Activated naive CD4-positive, alpha-beta T cell treated with anti-CD3 and anti-CD28 coated beads, Interleukin-2, amount 10 ng/mL, durations not matched to agents 7 days and 5 days (primary cell): ENCODE measurements at regions not wholly inside any gene's neighbourhood (a gene's known extent, or its start where the extent isn't known, plus 50 kb on each side); places are given as distances from the start of the nearest gene placed in this dataset.

ENCODE experiments used
- CTCF ChIA-PET: fragments of 350-600 bp; sonication (Branson Sonifier 250); formaldehyde crosslinking; loops from one replicate; lab custom pipeline; 2021; ENCODE audit warnings: antibody characterized with exemption; lab: Charles Lee
- DNase-seq: peaks from one replicate; pipeline ENCODE4 v3.0.0-alpha.2; 2020
- H3K27ac Mint-ChIP-seq: one replicate; pipeline ENCODE4 v1.8.0; 2021; ENCODE audit warnings: mild to moderate bottlenecking, moderate library complexity, mixed read lengths
- H3K27me3 Mint-ChIP-seq: one replicate; pipeline ENCODE4 v1.8.0; 2021; ENCODE audit warnings: mild to moderate bottlenecking, mixed read lengths
- H3K36me3 Mint-ChIP-seq: one replicate; pipeline ENCODE4 v1.8.0; 2021; ENCODE audit warnings: mixed read lengths
- H3K4me1 Mint-ChIP-seq: one replicate; pipeline ENCODE4 v1.8.0; 2021; ENCODE audit warnings: mixed read lengths
- H3K4me3 Mint-ChIP-seq: one replicate; pipeline ENCODE4 v1.8.0; 2021; ENCODE audit warnings: mild to moderate bottlenecking, moderate library complexity, mixed read lengths
- H3K9me3 Mint-ChIP-seq: one replicate; pipeline ENCODE4 v1.8.0; 2021; ENCODE audit warnings: mixed read lengths

GRCh38 chr17:55648086-55648485 lies 74.6 kb downstream of the TMEM100 start:
- H3K4me1 Mint-ChIP-seq: peaks cover 3% of the 10 kb centered on the region
- H3K36me3 Mint-ChIP-seq: no peaks in the 10 kb centered on the region
- H3K27me3 Mint-ChIP-seq: peaks cover 9% of the 10 kb centered on the region

DNA sequence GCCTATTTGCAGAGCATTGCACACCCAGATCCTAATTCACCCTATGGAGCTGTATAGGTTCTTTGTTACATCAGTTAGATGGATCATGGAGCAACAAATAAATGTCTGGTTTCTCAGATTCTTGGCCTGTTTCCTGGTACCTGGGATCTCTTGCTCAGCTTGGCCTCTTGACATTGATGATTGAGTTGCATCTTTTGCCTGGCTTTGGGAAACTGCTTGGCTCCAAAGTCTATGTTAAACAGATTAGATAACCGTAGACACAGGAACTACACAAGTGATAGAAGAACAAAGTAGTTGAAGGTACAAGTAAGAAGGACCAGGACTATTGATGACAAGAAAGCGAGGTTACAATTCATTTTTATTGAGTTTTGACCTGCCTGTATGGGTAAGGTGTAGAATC lies 77.3 kb downstream of the TMEM100 start:
- Mint-ChIP-seq H3K36me3 (no peaks in the 10 kb centered on the region), H3K4me1 (peaks cover 10% of the 10 kb centered on the region), H3K27ac (no peak overlapping the region), H3K9me3 (no peaks in the 10 kb centered on the region), H3K27me3 (peaks cover 9% of the 10 kb centered on the region), H3K4me3 (no peak overlapping the region)
- CTCF ChIA-PET: no interaction called here
- DNase-seq: no peak

More at GRCh38 chr17:55648086-55648485, 74.6 kb downstream of the TMEM100 start:
- H3K27ac Mint-ChIP-seq: no peak overlapping the region
- H3K4me3 Mint-ChIP-seq: no peak overlapping the region
- no peaks in the 10 kb centered on the region for H3K9me3 Mint-ChIP-seq
- CTCF ChIA-PET: no interaction called here
- no peak for DNase-seq

- no peak for DNase-seq
- Mint-ChIP-seq H3K36me3 (no peaks in the 10 kb centered on the region), H3K4me3 (no peak overlapping the region), H3K9me3 (no peaks in the 10 kb centered on the region), H3K4me1 (peaks cover 10% of the 10 kb centered on the region), H3K27ac (no peak overlapping the region), H3K27me3 (peaks cover 8% of the 10 kb centered on the region)
- CTCF ChIA-PET: no interaction called here
Observed at GRCh38 chr17:55644346-55644745, 78.3 kb downstream of the TMEM100 start.

DNA sequence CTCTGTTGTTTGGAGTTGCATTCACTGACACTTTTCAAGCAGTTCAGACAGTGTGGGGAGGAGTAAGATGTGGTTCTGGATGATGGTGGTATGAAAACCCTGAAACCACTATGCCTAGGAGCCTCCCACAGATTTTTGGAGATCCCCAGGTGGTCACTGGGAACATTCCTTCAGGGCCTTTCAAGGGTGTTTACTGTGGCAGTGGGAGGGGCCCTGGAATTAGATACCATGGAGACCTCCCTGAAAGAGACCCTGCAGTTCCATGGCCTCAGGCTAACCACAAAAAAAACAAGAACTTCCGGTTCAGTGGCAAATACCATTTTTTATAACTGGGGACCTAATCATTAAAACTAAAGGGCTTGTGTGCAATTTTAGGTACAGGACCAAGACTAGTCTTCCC lies 79.9 kb downstream of the TMEM100 start:
- Mint-ChIP-seq H3K27ac (no peak overlapping the region), H3K27me3 (peaks cover 1% of the 10 kb centered on the region), H3K4me1 (peaks cover 10% of the 10 kb centered on the region), H3K9me3 (no peaks in the 10 kb centered on the region), H3K4me3 (no peak overlapping the region), H3K36me3 (no peaks in the 10 kb centered on the region)
- DNase-seq: no peak
- CTCF ChIA-PET: interaction anchor here (1.7 kb wide), 2 partner anchors 75 to 128 kb away, joined by 5 read pairs; no protein-coding TSS in a partner anchor

GRCh38 chr17:55641676-55642081 lies 81.0 kb downstream of the TMEM100 start:
- Mint-ChIP-seq H3K27ac (no peak overlapping the region), H3K4me3 (no peak overlapping the region), H3K36me3 (no peaks in the 10 kb centered on the region), H3K9me3 (no peaks in the 10 kb centered on the region), H3K4me1 (peaks cover 10% of the 10 kb centered on the region), H3K27me3 (no peaks in the 10 kb centered on the region)
- peak; percentile 55 for DNase-seq
- CTCF ChIA-PET: interaction anchor here (0.9 to 2.7 kb wide), 10 partner anchors 10 to 649 kb away, joined by 3 to 32 read pairs (median 4); no protein-coding TSS in a partner anchor

- Mint-ChIP-seq H3K9me3 (no peaks in the 10 kb centered on the region), H3K36me3 (no peaks in the 10 kb centered on the region)
- CTCF ChIA-PET: interaction anchor here (0.8 to 0.9 kb wide), 2 partner anchors 72 to 112 kb away, joined by 3 to 4 read pairs; no protein-coding TSS in a partner anchor
Observed at GRCh38 chr17:55639096-55639495, 83.6 kb downstream of the TMEM100 start.

DNA sequence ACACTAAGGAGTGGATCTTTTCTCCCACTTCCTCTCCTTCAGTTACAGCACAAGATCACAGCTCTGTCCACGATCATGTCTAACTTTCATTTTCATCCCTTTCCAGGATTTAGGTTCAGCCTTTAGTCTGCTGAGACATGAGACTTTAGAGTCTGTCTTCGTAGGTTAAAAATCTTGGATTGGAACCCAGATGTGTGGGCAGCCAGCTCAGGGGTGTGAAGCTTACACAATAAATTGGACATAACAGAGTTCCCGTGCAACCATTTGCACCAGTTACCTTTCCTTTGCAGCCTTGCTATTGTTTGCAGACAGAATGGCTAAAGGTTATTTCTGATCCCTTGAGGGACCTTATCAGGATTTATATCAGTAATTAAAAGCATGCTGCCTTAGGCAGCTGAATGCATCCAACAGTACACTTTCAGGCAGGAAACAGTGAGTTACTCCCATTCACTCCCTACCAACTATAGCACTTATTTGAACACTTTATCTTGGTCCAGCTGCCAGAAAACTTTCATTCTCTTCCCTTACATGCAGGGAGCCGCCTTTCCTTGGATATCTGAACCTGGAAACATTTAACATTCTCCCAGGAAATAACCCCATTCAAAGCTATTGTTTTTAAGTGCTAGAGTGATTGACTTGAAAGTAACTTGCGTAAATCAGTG lies 87.3 kb downstream of the TMEM100 start:
- H3K4me3 Mint-ChIP-seq: no peak overlapping the region
- no peaks in the 10 kb centered on the region for H3K27me3 Mint-ChIP-seq
- H3K36me3 Mint-ChIP-seq: no peaks in the 10 kb centered on the region
- CTCF ChIA-PET: interaction anchor here (1.2 kb wide), 1 partner anchor 109 kb away, joined by 4 read pairs; no protein-coding TSS in a partner anchor
- H3K4me1 Mint-ChIP-seq: no peaks in the 10 kb centered on the region
- no peaks in the 10 kb centered on the region for H3K9me3 Mint-ChIP-seq
- no peak for DNase-seq
- no peak overlapping the region for H3K27ac Mint-ChIP-seq

More at GRCh38 chr17:55639096-55639495, 83.6 kb downstream of the TMEM100 start:
- no peaks in the 10 kb centered on the region for H3K27me3 Mint-ChIP-seq
- H3K27ac Mint-ChIP-seq: no peak overlapping the region
- H3K4me1 Mint-ChIP-seq: peaks cover 10% of the 10 kb centered on the region
- H3K4me3 Mint-ChIP-seq: no peak overlapping the region
- DNase-seq: no peak

DNA sequence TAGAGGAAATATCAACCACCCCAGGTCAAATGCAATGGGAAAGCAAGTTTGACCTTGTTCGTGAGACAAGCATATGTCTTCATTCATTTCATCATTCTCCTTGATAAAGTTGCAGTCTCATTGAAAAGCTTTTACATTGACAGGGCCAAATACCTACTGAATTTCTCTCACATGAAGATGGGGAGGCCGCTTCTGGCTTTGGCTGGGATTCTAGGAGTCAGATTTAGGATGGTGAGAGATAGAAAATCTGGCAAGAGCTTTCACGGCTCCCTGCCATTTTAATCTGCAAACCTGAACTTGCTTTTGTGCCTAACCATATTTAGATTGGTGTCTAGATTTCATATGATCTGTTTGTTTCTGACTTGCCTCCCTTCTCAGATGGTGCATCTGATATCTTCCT lies 88.0 kb downstream of the TMEM100 start:
- no peaks in the 10 kb centered on the region for H3K36me3 Mint-ChIP-seq
- H3K9me3 Mint-ChIP-seq: no peaks in the 10 kb centered on the region
- DNase-seq: no peak
- no peaks in the 10 kb centered on the region for H3K4me1 Mint-ChIP-seq
- H3K27ac Mint-ChIP-seq: no peak overlapping the region
- CTCF ChIA-PET: interaction anchor here (1.2 kb wide), 1 partner anchor 108 kb away, joined by 4 read pairs; no protein-coding TSS in a partner anchor
- no peak overlapping the region for H3K4me3 Mint-ChIP-seq
- H3K27me3 Mint-ChIP-seq: no peaks in the 10 kb centered on the region

DNA sequence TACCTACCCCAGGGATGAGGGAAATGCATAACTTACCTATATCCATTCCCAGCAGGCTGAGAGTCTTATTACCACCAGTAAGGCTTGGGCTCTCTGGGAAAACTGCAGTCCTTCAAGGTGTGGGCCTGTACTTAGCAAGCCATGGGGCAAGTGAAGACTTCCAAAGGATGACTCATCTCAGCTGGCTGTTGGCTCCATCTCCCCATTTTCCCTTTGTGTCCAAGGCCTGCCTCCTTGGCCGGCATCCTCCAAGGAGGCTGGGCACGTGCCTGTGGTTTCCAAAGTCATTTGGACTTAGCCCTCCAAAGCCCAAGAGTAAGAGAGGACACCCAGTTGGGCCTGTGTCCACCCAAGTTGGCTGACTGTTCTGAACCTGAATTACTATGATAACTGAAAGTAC lies 89.8 kb downstream of the TMEM100 start:
- CTCF ChIA-PET: no interaction called here
- no peaks in the 10 kb centered on the region for H3K36me3 Mint-ChIP-seq
- no peaks in the 10 kb centered on the region for H3K4me1 Mint-ChIP-seq
- H3K27me3 Mint-ChIP-seq: no peaks in the 10 kb centered on the region
- no peak for DNase-seq
- no peak overlapping the region for H3K27ac Mint-ChIP-seq
- H3K9me3 Mint-ChIP-seq: no peaks in the 10 kb centered on the region
- no peak overlapping the region for H3K4me3 Mint-ChIP-seq

DNA sequence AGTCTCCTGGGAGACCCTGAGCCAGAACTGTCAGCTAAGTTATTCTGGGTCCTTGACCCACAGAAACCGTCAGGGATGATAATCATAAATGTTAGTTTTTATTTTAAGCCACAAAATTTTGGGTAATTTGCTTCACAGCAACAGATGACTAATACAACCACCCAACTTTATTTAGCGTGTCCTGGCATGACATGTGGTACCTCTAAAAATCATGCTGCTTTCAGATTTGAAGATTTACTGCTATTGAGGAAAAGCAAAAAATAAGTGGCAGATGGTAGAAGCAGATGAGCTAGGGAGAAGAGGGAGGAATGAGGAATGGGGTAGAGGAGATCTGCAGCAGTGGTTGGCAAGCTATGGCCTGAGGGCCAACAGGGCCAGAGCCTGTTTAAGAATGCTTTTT lies 90.4 kb downstream of the TMEM100 start:
- H3K27ac Mint-ChIP-seq: no peak overlapping the region
- H3K4me3 Mint-ChIP-seq: no peak overlapping the region
- H3K9me3 Mint-ChIP-seq: no peaks in the 10 kb centered on the region
- no peaks in the 10 kb centered on the region for H3K36me3 Mint-ChIP-seq
- no peak for DNase-seq
- H3K27me3 Mint-ChIP-seq: no peaks in the 10 kb centered on the region
- CTCF ChIA-PET: interaction anchor here (1.2 kb wide), 1 partner anchor 9 kb away, joined by 3 read pairs; no protein-coding TSS in a partner anchor
- H3K4me1 Mint-ChIP-seq: no peaks in the 10 kb centered on the region

DNA sequence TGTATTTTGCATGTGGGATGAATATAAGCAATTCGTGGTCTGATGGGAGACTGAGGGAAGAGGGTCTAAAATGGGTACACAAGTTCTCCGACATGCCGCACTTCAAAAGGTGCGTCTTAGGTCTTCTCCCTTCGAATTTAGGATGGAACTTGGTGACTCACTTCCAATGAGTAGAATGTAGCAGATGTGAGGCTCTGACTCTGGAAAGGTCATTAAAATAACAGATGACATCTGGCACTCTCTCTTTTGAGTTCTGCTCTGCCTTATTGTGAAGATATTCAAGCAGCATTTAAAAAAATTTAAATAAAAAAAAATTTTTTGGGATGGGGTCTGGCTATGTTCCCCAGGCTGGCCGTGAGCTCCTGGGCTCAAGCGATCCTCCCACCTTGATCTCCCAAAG lies 92.7 kb downstream of the TMEM100 start:
- no peaks in the 10 kb centered on the region for H3K36me3 Mint-ChIP-seq
- CTCF ChIA-PET: no interaction called here

DNA sequence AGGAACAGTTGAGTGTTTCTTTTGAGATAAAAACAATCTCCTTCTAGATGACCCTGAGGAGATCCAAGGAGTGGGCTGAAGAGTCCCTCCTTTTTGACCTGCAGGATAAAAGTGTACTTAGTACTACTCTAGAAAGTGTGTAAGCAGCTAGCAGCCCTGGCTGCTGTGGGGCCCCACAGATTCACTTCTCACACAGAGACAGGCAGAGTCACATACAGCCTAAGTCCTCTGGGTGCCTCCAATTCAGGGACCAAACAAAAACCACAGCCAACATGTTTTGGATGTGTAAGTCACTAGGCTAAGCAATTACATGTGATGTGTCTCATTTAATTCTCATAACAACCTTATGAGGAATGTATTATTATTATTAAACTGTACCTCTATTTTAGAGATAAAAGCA lies 97.1 kb downstream of the TMEM100 start:
- Mint-ChIP-seq H3K4me3 (no peak overlapping the region), H3K9me3 (no peaks in the 10 kb centered on the region), H3K27me3 (peaks cover 11% of the 10 kb centered on the region), H3K36me3 (no peaks in the 10 kb centered on the region), H3K4me1 (peaks cover 17% of the 10 kb centered on the region), H3K27ac (no peak overlapping the region)
- CTCF ChIA-PET: no interaction called here
- DNase-seq: no peak

More for the DNA sequence above, 92.7 kb downstream of the TMEM100 start:
- Mint-ChIP-seq H3K4me1 (peaks cover 9% of the 10 kb centered on the region), H3K27me3 (no peaks in the 10 kb centered on the region), H3K9me3 (no peaks in the 10 kb centered on the region), H3K27ac (no peak overlapping the region), H3K4me3 (no peak overlapping the region)
- no peak for DNase-seq

GRCh38 chr17:55624772-55625433 lies 97.8 kb downstream of the TMEM100 start:
- Mint-ChIP-seq H3K4me1 (peaks cover 17% of the 10 kb centered on the region), H3K36me3 (no peaks in the 10 kb centered on the region), H3K27me3 (peaks cover 15% of the 10 kb centered on the region), H3K9me3 (no peaks in the 10 kb centered on the region), H3K27ac (no peak overlapping the region), H3K4me3 (no peak overlapping the region)
- CTCF ChIA-PET: interaction anchor here (1.0 to 1.4 kb wide), 2 partner anchors 16 to 108 kb away, joined by 3 to 4 read pairs; no protein-coding TSS in a partner anchor
- DNase-seq: no peak

DNA sequence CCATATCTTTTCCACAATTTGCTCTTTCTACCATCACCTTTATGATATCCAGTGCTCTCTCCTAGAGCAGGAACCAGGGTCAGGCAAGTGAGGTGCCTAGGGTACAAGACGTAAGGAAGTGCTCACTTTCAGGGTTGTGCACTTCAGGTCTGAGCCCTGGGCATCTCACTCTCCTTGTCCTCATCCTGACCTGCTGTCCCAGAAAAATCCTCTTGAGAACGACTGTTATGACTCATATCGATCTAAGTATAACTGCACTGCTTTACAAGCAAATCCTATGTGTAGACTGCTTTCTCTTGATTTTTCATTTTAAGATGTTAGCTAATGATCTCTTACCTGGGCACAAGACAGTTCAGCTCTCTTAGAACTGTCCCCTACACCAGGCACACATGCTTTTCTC lies 100.1 kb downstream of the TMEM100 start:
- Mint-ChIP-seq H3K36me3 (no peaks in the 10 kb centered on the region), H3K27ac (no peak overlapping the region), H3K4me1 (peaks cover 17% of the 10 kb centered on the region), H3K9me3 (no peaks in the 10 kb centered on the region), H3K4me3 (no peak overlapping the region), H3K27me3 (peaks cover 28% of the 10 kb centered on the region)
- no peak for DNase-seq
- CTCF ChIA-PET: no interaction called here
